Stimulated activated CD4-positive, alpha-beta T cell treated with anti-CD3 and anti-CD28 coated beads, Interleukin-2, amount 100 ng/mL, for 4 hours (primary cell): ENCODE measurements at regions not wholly inside any gene's neighbourhood (a gene's known extent, or its start where the extent isn't known, plus 50 kb on each side); places are given as distances from the start of the nearest gene placed in this dataset.

Experiments used
- DNase-seq: peaks from one replicate; pipeline ENCODE4 v3.0.0-alpha.2; 2020; ENCODE audit warnings: low read depth

DNA sequence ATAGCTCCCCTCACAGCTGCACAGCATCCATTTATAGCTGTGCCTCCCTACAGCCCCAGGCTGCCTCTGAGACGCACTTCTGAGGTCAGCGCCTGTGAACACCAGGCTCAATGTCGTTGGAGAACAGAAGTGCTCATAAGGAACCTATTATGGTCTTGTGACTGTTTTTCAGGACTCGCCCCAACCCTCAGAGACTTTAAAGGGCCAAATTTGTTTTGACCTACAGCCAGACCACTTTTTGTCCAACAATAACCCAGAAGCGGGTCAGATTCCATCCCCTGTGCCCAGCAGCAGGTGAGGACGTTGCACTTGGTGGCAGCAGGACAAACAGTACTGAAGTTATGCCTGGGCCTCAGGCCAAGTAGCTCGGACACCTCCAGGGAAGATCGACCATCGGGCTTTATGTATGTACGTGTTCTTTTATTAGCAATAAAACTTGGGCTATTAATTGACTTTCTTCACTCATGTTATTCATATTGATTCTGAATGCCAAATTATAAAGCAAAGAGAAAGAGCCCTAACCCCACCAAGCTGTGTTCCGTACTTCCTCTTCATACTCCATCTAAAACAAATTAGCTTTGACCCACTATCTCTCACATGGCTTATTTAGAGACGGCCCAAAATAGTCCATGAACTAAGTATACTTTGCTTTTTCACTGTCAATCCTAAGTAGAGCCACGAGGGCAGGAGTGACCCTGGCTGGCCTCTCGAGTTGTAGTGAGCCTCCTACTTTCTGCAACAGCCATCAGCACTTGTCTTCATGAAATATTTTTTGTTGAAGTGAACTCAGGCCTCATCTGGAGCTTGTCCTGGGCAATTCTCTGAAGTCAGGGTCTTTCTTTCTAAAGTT is 92.3 kb upstream of the PAX6 start:
- DNase-seq, result no peak

DNA sequence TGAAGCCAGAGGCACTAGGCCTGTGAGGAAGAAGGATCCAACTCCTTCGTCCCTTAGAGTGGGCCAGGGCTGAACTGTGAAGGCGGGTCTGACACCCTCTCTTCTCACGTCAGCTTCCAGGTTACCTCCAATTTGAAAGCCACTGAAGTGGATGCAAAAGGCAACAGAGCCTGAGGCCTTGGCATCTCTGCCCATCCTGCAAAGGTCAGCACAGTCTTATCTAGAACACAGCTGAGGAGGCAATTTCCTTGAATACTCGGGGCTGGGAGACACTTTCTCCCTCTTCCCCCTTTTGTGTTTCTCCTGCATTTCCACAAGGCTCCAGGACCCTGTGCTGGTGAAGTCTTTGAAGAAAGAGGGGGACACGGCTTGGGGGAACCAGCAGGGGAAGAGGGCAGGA is 91.6 kb upstream of the PAX6 start:
- no peak for DNase-seq

DNA sequence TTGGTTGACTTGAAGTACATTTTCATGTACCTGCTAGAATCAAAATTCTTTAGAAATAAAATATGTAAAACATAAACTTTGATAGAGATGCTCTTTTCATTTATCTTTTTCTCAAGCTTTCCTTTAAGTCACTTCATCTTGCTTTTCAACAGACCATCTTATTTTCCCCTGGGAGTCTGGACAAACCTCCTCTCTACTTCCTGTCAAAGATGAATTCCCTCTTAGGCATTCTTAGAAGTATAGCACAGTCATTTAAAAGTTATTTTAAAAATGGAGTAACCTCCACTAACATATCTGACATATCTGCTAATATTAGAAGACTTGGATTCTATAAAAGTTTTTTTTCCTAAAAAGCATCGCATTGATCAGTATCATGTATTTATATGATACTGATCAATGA is 84.8 kb upstream of the PAX6 start:
- no peak for DNase-seq

DNA sequence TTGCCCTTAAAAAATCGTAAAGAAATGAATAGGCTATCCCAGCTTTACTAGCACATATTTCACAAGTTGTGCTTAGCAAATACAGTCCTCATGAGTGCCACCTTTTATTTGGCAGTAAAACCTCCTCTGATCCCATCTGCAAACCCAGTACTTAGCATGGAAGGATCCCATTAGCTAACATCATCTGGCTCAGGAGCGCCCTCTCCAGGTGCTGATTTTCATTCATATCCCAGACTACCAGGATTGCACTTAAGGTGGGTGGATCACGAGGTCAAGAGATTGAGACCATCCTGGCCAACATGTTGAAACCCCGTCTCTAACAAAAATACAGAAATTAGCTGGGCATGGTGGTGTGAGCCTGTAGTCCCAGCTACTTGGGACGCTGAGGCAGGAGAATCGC is 76.1 kb upstream of the PAX6 start:
- DNase-seq, result no peak

DNA sequence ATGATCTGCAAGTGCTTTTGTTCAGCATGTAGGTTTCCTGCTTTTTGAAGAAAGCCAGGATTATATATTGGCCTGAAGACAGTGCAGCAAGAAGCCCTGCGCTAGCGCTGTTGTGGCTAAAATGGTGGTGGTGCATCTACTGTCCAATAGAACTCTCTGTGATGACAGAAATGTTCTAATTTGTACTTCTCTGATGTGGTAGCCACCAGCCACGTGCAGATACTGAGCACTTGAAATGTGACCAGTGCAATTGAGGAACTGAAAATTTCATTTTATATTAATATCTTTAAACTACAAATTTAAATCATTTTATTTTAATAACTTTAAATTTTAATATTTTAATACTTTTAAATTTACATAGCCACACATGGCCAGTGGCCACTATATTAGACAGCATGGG is 73.0 kb upstream of the PAX6 start:
- DNase-seq, result no peak

DNA sequence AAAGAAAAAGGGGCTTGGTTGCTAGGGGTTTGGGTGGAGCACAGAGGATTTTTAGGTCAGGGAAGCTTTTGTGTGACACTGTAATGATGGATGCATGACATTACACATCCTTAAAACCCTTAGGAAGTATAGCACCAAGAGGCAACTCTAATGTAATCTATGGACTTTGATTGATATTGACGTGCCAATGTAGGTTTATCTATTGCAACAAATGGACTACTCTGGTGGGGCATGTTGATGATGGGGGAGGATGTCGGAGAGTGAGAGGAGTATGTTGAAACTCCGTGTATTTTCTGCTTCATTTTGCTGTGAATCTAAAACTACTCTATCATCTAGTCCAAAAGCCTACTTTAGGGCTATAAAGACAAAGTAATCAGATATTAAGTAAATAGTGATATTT is 72.3 kb upstream of the PAX6 start:
- DNase-seq, result no peak

DNA sequence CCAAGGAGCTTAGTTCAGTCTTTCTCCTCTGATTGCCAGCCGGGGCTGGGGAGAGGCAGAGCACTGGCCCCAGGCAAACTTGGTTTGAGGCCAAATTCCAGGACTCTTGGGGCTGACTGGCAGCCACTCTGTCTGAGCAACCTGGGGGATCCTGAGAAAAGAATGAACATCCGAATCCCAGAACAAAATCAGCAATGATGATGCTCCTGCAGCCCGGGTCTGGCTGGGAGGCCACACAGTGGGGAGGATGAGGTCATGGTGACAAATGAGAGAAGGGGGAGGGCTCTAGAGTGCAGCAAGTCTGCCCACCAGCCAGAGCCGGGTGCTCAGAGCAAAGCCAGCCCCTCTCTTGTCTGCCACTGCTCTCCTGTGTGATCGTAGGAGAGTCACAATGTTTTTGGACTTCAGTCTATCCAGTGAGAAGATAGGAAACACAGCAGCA is 71.8 kb upstream of the PAX6 start:
- no peak for DNase-seq

DNA sequence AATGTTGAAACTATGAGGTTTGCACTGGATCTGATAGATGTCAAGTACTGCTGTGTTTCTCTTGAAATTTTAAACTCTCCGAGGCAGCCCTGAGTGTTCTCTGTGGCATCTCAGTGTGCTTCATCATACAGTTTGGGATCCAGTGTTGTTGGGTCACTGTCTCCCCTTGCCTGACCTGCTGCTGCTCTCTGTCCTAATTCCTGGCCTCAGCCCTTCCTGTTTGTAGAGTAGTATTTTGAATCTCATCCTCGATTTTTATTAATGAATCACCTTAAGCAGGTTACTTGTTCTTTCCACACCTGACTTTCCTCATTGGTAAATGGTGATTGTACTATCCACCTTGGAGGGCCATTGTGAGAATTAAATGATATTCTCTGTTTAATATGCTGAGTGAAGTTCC is 70.7 kb upstream of the PAX6 start:
- DNase-seq, result no peak

DNA sequence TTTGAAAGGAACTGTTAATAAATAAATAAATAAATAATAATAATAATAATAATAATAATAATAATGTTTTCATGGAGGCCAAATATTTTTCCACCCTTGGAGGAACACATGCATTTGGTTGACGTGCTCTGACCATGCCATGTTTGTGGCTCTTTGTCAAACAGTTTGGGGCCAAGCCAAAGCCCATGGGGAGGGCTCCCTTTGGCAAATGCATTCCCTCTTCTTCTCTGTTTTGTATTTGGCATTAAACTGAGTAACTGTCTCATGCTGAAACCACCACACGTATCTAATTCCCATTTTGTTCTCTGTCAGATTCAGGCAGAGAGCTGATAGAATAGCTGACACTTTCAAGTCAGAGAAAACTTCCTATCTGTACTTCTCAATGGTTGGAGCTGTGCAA is 68.6 kb upstream of the PAX6 start:
- no peak for DNase-seq

DNA sequence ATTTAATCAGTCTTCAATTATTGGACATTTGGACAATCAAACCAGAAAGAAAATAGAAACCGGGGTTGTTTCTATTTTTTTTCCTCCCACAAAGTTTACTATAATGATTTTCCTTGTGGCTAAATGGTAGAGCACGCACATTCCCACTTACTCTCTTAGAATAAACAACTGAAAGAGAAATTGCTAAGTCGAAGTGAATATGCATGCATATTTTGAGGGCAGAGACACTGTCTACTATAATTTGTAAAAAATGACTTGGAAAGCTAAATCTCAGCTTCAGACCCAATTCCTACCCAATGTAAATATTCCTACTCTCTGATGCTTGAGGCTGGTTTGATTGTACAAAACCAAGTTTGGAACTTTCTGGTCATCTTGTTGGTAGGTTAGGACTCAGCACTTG is 66.7 kb upstream of the PAX6 start:
- no peak for DNase-seq

DNA sequence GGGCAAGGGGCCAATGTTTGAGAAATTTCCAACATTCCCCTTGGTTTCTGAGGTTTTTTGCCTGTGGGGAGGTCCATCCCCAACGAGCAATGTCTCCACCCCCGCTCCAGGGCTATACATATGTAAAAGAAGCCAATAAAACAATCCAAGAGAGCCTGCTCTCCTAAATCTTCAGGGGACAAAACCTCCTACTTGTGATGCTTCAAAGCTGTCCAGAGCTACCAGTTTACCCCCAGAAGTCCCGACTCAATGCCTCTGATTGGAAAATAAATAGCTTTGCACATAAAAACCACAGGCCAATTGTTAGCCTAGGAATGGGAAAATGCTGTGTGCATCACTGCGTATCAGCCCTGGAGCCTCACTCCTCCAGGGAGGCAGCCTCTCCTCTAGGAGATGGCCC is 66.0 kb upstream of the PAX6 start:
- no peak for DNase-seq

DNA sequence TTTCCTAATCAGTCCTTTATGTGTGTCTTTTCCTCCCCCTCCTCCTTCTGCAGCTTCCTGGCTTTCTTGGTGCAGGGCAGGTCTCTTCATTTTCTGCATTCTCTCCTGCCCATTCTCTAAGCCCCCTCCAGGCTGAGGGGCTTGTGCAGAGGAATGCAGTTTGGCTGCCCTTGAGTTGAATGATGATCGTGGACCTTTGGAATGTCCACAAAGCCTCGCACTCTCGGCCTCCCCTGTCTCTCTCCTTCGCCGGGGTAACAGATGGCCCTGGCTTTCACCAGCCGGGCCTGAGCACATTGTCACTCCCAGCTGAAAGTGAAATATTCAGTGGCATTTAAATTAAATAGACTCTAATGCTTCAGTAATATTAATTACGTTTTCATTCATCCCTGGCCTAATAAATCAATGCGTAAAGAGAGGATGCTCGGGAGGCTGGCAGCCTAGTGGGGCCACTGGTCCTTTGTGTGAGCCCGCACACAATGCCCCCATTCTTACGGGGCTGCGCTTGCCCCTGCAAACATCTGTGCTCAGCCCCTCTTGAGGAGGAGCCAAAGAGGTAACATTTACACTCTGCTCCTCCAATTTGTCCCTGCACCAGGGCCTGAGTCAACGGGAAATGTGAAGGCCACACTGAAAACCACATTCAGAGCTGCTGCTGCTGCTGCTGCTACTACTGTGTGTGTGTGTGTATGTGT is 64.9 kb upstream of the PAX6 start:
- DNase-seq, result no peak

DNA sequence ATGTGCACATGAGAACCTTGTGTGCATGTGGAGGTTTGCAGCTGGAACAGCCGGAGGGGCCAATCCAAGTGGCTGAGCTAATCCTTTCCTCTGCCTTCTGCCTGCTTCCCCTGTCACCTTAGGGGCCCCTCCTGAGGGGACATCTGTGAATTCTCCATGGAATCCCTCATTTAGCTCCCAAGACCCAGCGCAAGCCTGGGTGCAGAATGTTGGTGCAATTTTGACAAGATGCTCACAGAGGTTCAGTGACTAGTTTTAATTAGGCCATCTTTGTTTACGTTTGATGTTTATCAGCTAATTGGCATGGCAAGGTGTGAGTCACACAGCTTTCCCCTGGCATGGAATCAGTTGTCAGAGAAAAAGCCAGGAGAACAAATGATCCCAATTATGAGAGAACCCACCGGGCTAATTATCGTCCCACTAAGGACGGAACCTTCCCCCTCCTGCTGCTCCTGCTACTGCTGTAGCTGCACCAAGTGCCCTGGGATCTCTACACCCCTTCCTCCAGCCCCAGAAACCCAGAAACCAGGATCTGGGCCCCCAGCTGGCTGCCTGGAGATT is 63.6 kb upstream of the PAX6 start:
- DNase-seq, result no peak

DNA sequence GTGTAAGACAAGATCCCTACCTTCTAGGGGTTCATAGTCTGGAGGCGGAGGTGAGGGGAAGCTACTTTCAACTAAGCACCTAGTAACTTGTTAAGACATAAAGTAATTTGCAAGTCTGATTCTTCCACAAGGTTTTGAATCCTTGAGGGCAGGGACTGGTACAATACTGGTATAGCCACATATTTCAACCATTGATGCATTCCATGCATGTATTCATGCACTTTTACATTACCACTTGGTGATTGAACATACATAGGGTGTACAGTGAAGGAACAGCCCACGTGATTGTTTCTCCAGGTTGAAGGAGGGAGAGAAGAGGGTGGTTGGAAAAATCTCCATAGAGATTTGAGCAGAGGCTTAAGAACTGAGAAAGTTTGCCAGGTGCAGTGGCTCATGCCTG is 62.0 kb upstream of the PAX6 start:
- no peak for DNase-seq

DNA sequence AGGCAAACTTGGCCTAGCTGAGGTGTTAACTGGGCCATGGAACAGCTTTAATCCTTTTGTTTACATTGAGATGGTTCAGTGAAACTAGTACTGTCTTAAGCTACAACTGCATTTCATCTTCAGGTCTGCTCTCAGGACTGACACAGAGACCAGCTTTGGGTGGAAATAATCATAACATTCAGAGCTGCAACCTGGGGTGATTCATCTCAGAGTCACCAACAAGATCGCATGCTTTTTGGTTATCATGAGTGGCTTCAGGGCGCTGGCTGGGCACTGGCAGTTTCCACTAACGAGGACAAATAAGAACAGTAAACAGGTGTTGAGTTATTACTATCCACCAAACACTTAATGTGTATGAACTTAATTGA is 60.9 kb upstream of the PAX6 start:
- DNase-seq, result no peak

DNA sequence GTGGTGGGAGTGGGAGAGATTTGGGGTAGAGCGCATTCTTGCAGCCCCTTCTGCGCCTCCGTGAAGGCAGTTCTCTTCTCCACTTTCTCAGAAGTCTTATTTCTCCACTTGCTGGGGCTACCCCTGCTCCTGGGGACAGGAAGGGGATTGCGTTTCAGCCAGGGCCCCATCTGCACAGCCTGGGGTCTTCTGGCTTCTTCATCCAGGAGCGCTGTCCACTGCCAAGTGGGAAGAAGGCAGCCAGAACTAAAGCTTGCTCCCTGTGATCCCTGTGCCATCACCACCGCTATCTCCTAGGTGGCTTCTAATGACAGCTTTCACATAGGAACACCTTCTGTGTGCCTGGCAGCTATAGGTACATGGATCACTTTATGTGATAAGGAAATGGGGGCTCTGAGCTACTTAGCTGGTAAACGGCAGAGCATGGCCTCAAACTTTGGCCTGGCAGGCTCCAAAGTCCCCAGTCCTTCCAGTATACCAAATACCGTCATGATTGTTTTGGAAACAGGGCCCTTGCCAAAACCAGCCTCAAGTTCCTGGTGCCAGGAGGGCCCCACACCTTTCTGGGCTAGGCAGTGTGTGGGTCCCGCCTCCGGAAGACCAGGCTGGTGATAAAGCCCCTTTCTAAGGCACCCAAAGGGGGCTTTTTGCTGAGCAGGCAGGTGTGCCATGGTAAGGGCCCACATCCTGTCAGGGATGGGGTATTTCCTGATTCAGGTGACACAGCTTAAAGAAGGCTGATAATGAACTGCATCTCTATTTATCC is 60.4 kb upstream of the PAX6 start:
- no peak for DNase-seq

DNA sequence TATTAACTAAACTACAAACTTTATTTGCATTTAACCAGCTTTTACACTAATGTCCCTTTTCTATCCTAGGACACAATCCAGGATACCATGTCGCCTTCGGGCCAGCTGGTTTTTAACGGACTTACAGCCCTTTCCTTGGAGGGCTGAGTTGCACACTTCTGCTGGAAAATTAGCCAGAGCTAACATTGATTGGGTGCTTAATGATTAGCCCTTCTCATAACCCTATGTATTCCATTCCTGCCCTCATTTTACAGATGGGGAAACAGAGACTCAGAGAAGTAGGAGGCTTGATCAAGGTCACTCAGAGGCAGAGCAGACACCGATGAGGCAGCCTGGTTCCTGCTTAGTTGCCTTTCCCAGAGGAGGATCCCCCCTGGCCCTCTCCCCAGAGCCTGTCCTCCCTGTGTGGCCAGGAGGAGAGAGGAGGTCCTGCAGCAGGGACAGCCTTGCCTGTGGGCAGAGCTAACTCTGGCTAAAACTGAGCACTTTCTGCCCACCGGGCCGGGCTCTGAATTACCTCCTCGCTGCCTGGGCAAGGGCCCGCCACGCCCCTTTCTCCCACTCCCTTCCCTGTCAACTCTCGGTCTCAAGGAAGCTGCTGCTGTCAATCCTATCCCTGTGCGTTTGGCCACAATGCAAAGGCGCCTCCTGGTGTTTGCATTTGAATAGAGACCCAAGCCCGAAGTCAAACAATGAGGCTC is 59.6 kb upstream of the PAX6 start:
- no peak for DNase-seq

DNA sequence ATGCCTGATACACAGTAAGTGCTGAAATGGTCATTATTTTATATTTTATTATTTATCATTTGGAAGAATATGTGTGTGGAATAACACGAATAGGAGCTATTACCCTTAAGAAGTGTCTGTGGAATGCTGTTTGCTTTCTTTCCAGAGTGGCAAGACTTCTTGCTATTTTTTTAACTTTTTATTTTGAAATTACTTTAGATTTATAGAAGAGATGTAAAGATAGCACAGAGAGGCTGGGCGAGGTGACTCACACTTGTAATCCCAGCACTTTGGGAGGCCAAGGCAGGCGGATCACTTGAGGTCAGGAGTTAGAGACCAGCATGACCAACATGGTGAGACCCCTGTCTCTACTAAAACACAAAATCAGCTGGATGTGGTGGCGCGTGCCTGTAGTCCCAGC is 58.9 kb upstream of the PAX6 start:
- no peak for DNase-seq

DNA sequence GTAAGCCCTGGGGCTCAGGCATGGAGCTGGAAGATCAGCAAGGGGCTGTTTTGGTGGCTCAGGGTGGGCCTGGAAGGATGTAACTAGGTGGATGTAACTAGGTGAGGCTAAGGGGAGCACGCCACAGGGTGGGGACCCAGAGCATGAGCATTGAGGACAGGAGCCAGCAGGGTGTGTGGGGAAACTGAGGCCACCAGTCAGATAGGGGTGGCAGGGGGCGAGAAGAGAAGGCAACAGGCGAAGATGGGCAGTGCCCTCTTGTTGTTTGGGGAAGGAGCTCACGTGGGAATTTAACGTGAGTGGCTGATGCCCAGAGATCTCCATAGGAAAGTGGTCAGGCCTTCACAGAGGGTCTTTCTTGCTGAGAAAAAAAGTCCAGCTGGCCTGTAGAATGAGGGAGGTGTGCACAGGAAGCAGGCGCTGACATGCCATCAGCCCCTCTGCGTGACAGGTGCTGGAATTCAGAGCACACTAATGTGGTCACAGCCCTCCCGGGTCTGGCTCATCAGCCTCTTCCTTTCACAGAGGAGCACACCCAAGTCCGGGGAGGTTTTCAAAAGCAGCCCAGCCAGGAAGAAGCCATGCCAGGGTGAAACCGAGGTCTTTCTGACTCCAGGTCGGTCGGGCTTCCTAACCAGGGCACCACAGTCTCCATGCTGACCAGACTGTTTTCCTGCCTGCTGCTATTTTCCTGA is 54.6 kb upstream of the PAX6 start:
- no peak for DNase-seq

DNA sequence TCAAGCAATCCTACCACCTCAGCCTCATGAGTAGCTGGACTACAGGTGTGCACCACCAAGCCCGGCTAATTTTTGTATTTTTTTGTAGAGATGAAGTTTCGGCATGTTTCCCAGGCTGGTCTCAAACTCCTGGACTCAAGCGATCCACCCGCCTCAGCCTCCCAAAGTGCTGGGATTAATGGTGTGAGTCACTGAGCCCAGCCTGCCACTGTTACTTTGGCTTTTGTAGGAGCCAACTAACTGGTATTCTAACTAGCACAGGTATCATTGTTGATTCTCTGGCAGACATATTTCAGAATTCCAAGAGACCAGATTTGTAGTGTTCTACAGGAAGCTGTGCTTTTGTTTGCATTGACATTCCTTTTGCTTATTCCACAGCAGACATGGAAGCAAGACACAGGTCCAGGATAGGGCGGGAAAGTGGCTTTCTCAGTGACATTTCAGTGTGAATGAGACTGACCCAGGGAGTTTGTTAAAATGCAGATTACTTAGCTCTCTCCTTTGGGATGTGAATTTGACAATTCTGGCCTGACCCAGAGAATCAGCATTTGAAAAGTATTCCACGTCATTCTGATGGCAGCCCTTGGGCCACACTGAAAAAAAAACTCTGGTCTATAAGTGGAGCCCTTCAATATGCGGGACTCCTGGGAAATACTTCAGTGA is 52.2 kb upstream of the PAX6 start:
- DNase-seq, result no peak

DNA sequence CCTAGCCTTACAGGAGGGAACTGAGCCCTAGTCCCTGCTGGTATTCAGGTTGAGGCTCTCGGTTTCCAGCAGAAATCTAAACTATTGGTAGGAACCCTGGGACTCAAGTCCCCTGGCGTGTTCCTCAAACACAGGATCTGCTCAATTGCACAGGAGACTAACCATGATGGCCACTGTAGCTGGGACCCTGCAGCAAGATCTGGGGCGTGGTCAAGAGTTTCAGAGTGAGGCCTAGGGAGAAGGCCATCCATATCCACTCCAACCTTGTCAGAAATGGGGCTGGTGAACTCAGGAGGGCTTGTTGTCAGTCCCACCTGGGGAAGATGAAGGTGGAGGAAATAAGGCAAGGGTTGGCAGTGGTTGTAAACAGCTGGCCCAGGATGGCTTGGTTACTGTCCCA is 49.9 kb upstream of the PAX6 start:
- DNase-seq, result no peak
